ENCODE measurements at regions not wholly inside any gene's neighbourhood (a gene's known extent, or its start where the extent isn't known, plus 50 kb on each side); places are given as distances from the start of the nearest gene placed in this dataset.
"Not testable (repeated sequence)": the region's sequence is repeated elsewhere in the genome, so short reads cannot be mapped to it uniquely, and the experiment has no call there.

DNA sequence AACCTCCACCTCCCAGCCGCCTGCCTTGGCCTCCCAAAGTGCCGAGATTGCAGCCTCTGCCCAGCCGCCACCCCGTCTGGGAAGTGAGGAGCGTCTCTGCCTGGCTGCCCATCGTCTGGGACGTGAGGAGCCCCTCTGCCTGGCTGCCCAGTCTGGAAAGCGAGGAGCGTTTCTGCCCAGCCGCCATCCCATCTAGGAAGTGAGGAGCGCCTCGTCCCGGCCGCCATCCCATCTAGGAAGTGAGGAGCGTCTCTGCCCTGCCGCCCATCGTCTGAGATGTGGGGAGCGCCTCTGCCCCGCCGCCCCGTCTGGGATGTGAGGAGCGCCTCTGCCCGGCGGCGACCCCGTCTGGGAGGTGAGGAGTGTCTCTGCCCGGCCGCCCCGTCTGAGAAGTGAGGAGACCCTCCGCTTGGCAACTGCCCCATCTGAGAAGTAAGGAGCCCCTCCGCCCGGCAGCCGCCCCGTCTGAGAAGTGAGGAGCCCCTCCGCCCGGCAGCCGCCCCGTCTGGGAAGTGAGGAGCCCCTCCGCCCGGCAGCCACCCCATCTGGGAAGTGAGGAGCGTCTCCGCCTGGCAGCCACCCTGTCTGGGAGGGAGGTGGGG, 175.8 kb upstream of the CRIM1 start:
- not testable (repeated sequence) for H3K27ac ChIP-seq (ENCODE audit: low read depth, low read length); H3K9me3 ChIP-seq (ENCODE audit: low read length); H3K27me3 ChIP-seq (ENCODE audit: control insufficient read depth in 1 of 2, insufficient read depth in 2 of 2, low read length in 2 of 2)

GRCh38 chr2:36178384-36178783, 177.2 kb upstream of the CRIM1 start:
- H3K27ac ChIP-seq (ENCODE audit: low read depth, low read length), result no peak overlapping the region
- no peaks in the 10 kb centered on the region for H3K36me3 ChIP-seq (ENCODE audit: insufficient read depth, low read length)
- no peak overlapping the region for H3K4me3 ChIP-seq (ENCODE audit: low read depth in 1 of 2, low read length in 2 of 2)
- H3K27me3 ChIP-seq (ENCODE audit: control insufficient read depth in 1 of 2, insufficient read depth in 2 of 2, low read length in 2 of 2), result no peaks in the 10 kb centered on the region
- H3K9ac ChIP-seq (ENCODE audit: low read length), result no peak overlapping the region
- H3K4me1 ChIP-seq (ENCODE audit: insufficient read depth, low read length), result no peaks in the 10 kb centered on the region
- H3K9me3 ChIP-seq (ENCODE audit: low read length), result no peaks in the 10 kb centered on the region

More for the DNA sequence above, 175.8 kb upstream of the CRIM1 start:
- H3K4me3 ChIP-seq (ENCODE audit: low read depth in 1 of 2, low read length in 2 of 2); H3K36me3 ChIP-seq (ENCODE audit: insufficient read depth, low read length); H3K4me1 ChIP-seq (ENCODE audit: insufficient read depth, low read length); H3K9ac ChIP-seq (ENCODE audit: low read length): not testable (repeated sequence)

DNA sequence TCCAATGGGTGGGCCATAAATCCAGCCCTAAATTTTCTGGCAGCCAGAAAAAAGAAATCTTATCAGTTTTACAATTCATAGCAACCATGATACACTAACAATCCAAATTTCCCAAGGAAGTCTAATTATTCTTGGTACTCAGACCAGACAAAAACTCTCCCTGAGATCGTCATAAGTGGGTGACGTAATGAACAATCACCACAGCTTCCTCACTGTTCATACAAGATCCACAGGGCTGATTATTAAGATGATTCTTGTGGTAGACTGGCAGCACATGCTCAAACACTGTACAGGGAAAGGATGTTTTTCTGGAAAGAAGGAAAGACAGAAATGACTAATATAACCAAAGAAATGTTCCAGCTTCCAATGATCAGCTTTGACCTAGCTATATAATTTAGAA, 178.3 kb upstream of the CRIM1 start:
- no peaks in the 10 kb centered on the region for H3K9me3 ChIP-seq (ENCODE audit: low read length)
- H3K27me3 ChIP-seq (ENCODE audit: control insufficient read depth in 1 of 2, insufficient read depth in 2 of 2, low read length in 2 of 2), result no peaks in the 10 kb centered on the region
- no peak overlapping the region for H3K4me3 ChIP-seq (ENCODE audit: low read depth in 1 of 2, low read length in 2 of 2)
- no peaks in the 10 kb centered on the region for H3K36me3 ChIP-seq (ENCODE audit: insufficient read depth, low read length)
- no peaks in the 10 kb centered on the region for H3K4me1 ChIP-seq (ENCODE audit: insufficient read depth, low read length)
- H3K9ac ChIP-seq (ENCODE audit: low read length), result no peak overlapping the region
- H3K27ac ChIP-seq (ENCODE audit: low read depth, low read length), result no peak overlapping the region

DNA sequence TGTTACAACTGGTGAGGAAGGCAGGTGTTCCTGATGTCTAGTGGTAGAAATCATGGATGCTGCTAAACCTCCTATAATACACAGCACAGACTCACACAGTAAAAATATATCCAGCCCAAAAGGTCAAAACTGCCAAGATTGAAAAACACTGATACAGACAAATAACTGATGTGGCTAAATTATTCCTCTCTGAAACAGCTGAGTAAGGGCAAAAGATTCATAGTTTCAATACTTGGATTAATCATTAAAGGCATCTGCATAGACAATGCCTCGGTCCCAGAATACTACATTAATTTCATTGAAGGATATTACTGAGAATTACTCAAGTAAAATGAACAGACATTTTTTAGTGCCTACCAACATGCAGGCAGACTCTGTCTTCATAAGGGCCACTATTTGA, 180.7 kb upstream of the CRIM1 start:
- no peaks in the 10 kb centered on the region for H3K36me3 ChIP-seq (ENCODE audit: insufficient read depth, low read length)
- no peaks in the 10 kb centered on the region for H3K4me1 ChIP-seq (ENCODE audit: insufficient read depth, low read length)
- H3K9me3 ChIP-seq (ENCODE audit: low read length), result no peaks in the 10 kb centered on the region
- H3K27ac ChIP-seq (ENCODE audit: low read depth, low read length), result no peak overlapping the region
- H3K9ac ChIP-seq (ENCODE audit: low read length), result no peak overlapping the region
- no peak overlapping the region for H3K4me3 ChIP-seq (ENCODE audit: low read depth in 1 of 2, low read length in 2 of 2)
- H3K27me3 ChIP-seq (ENCODE audit: control insufficient read depth in 1 of 2, insufficient read depth in 2 of 2, low read length in 2 of 2), result no peaks in the 10 kb centered on the region

DNA sequence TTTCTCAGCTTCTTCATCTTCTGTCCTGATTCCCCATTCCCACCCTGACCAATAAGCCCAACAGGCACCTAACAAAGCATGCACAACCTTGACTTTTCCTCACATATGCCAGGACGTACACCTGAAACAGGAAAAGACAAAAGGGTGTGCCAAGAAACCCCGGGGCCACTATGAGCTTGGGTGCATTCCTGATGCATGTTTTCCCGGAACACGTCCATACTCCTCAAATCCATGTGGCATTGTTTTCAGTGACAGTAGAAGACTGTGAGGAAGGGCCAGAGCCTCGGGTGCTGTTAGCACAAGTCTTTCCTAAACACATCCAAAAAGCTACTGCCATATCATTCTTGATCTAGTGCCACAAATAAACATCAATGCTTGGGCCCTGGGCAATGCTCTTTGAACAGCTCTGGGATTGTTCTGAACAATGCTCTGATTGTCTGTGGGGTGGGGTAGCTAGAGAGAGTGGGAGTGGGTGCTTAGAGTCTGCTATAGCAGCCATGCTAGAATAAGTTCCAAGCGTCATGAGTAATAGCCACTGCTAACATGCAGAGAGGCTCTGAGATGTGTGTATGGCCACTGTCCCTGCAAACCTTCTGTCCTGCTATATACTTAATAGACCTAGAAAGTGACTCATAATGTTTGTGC, 181.7 kb upstream of the CRIM1 start:
- Histone ChIP-seq H3K27me3 (ENCODE audit: control insufficient read depth in 1 of 2, insufficient read depth in 2 of 2, low read length in 2 of 2) (no peaks in the 10 kb centered on the region), H3K4me1 (ENCODE audit: insufficient read depth, low read length) (no peaks in the 10 kb centered on the region), H3K36me3 (ENCODE audit: insufficient read depth, low read length) (no peaks in the 10 kb centered on the region), H3K4me3 (ENCODE audit: low read depth in 1 of 2, low read length in 2 of 2) (no peak overlapping the region), H3K9me3 (ENCODE audit: low read length) (no peaks in the 10 kb centered on the region), H3K9ac (ENCODE audit: low read length) (no peak overlapping the region), H3K27ac (ENCODE audit: low read depth, low read length) (no peak overlapping the region)

DNA sequence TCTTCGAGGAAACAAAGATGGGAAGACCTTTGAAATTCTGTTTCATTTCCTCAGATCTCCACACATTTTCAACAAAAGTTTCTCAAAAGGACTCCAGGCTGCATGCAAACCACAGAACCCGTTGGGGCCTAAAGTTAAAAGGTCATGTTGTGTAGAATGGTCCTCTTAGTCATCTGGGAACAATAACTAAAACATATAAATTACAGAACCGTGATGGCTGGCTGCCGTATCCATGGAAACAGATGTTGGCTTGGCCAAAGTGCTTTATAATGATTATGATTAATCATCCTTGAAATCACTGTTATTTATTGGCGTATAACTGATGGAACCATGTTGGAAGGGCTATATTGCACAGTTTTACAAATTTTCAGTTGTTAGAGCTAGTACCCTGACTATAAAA, 182.8 kb upstream of the CRIM1 start:
- Histone ChIP-seq H3K36me3 (ENCODE audit: insufficient read depth, low read length) (no peaks in the 10 kb centered on the region), H3K27ac (ENCODE audit: low read depth, low read length) (no peak overlapping the region), H3K27me3 (ENCODE audit: control insufficient read depth in 1 of 2, insufficient read depth in 2 of 2, low read length in 2 of 2) (no peaks in the 10 kb centered on the region), H3K4me1 (ENCODE audit: insufficient read depth, low read length) (no peaks in the 10 kb centered on the region), H3K9me3 (ENCODE audit: low read length) (no peaks in the 10 kb centered on the region), H3K9ac (ENCODE audit: low read length) (no peak overlapping the region), H3K4me3 (ENCODE audit: low read depth in 1 of 2, low read length in 2 of 2) (no peak overlapping the region)

GRCh38 chr2:36170805-36171204, 184.8 kb upstream of the CRIM1 start:
- no peaks in the 10 kb centered on the region for H3K27me3 ChIP-seq (ENCODE audit: control insufficient read depth in 1 of 2, insufficient read depth in 2 of 2, low read length in 2 of 2)
- H3K4me3 ChIP-seq (ENCODE audit: low read depth in 1 of 2, low read length in 2 of 2), result no peak overlapping the region
- no peak overlapping the region for H3K9ac ChIP-seq (ENCODE audit: low read length)
- H3K27ac ChIP-seq (ENCODE audit: low read depth, low read length), result no peak overlapping the region
- H3K9me3 ChIP-seq (ENCODE audit: low read length), result no peaks in the 10 kb centered on the region
- H3K4me1 ChIP-seq (ENCODE audit: insufficient read depth, low read length), result no peaks in the 10 kb centered on the region
- H3K36me3 ChIP-seq (ENCODE audit: insufficient read depth, low read length), result no peaks in the 10 kb centered on the region

DNA sequence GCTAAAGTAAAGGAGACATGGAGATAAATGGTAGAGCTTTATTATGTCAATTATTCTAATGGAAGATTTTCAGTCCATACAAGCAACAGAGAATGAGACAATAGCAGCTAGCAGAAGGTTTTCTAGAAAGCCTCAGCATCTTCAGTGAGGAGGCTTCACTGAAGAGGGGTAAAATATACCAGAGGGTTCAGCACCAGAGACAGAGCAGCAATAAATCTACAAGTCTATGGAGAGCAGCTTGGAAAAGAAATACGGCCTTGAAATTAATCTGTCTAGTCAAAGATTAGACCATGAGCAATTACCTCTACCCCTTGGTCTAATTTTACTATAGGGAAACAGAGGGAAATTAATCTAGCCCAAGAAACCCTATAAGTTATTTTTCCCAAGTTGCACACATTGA, 185.7 kb upstream of the CRIM1 start:
- Histone ChIP-seq H3K9ac (ENCODE audit: low read length) (no peak overlapping the region), H3K27me3 (ENCODE audit: control insufficient read depth in 1 of 2, insufficient read depth in 2 of 2, low read length in 2 of 2) (no peaks in the 10 kb centered on the region), H3K4me3 (ENCODE audit: low read depth in 1 of 2, low read length in 2 of 2) (no peak overlapping the region), H3K4me1 (ENCODE audit: insufficient read depth, low read length) (no peaks in the 10 kb centered on the region), H3K9me3 (ENCODE audit: low read length) (no peaks in the 10 kb centered on the region), H3K27ac (ENCODE audit: low read depth, low read length) (no peak overlapping the region), H3K36me3 (ENCODE audit: insufficient read depth, low read length) (no peaks in the 10 kb centered on the region)

GRCh38 chr2:36168115-36168514, 187.5 kb upstream of the CRIM1 start:
- Histone ChIP-seq H3K9ac (ENCODE audit: low read length) (no peak overlapping the region), H3K9me3 (ENCODE audit: low read length) (no peaks in the 10 kb centered on the region), H3K4me3 (ENCODE audit: low read depth in 1 of 2, low read length in 2 of 2) (no peak overlapping the region), H3K27me3 (ENCODE audit: control insufficient read depth in 1 of 2, insufficient read depth in 2 of 2, low read length in 2 of 2) (no peaks in the 10 kb centered on the region), H3K27ac (ENCODE audit: low read depth, low read length) (no peak overlapping the region), H3K4me1 (ENCODE audit: insufficient read depth, low read length) (no peaks in the 10 kb centered on the region), H3K36me3 (ENCODE audit: insufficient read depth, low read length) (no peaks in the 10 kb centered on the region)

DNA sequence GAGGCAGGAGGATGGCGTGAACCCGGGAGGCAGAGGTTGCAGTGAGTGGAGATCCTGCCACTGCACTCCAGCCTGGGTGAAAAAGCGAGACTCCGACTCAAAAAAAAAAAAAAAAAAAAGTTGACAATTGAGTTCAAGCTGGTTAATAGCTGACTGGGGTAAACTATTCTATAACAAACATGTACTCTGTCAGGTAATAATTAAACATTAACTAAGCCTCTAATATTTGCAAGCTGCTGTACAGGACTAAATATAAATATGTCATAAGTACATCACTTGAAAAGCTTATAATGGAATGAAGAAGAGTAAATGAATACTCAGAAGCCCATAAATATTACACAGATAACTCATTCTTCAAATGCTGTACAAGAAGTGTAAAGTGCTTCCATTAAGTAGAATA, 190.4 kb upstream of the CRIM1 start:
- H3K36me3 ChIP-seq (ENCODE audit: insufficient read depth, low read length), result no peaks in the 10 kb centered on the region
- H3K9me3 ChIP-seq (ENCODE audit: low read length), result no peaks in the 10 kb centered on the region
- no peak overlapping the region for H3K4me3 ChIP-seq (ENCODE audit: low read depth in 1 of 2, low read length in 2 of 2)
- H3K27me3 ChIP-seq (ENCODE audit: control insufficient read depth in 1 of 2, insufficient read depth in 2 of 2, low read length in 2 of 2), result no peaks in the 10 kb centered on the region
- H3K9ac ChIP-seq (ENCODE audit: low read length), result no peak overlapping the region
- H3K4me1 ChIP-seq (ENCODE audit: insufficient read depth, low read length), result no peaks in the 10 kb centered on the region
- no peak overlapping the region for H3K27ac ChIP-seq (ENCODE audit: low read depth, low read length)

GRCh38 chr2:36163520-36164254, 191.9 kb upstream of the CRIM1 start:
- no peak overlapping the region for H3K4me3 ChIP-seq (ENCODE audit: low read depth in 1 of 2, low read length in 2 of 2)
- H3K36me3 ChIP-seq (ENCODE audit: insufficient read depth, low read length), result no peaks in the 10 kb centered on the region
- H3K9me3 ChIP-seq (ENCODE audit: low read length), result no peaks in the 10 kb centered on the region
- no peak overlapping the region for H3K9ac ChIP-seq (ENCODE audit: low read length)
- no peaks in the 10 kb centered on the region for H3K27me3 ChIP-seq (ENCODE audit: control insufficient read depth in 1 of 2, insufficient read depth in 2 of 2, low read length in 2 of 2)
- H3K27ac ChIP-seq (ENCODE audit: low read depth, low read length), result no peak overlapping the region
- H3K4me1 ChIP-seq (ENCODE audit: insufficient read depth, low read length), result no peaks in the 10 kb centered on the region

DNA sequence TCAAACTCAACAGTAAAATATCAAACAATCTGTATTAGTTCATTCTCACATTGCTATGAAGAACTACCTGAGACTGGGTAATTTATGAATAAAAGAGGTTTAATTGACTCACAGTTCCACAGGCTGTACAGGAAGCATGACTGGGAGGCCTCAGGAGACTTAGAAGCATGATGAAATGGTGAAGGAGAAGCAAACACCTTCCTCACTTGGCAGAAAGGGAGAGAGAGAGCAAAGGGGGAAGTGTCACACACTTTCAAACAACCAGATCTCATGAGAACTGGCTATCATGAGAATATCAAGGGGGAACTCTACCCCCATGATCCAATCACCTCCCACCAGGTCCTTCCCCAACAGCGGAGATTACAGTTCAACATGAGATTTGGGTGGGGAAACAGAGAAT, 198.5 kb upstream of the CRIM1 start:
- not testable (repeated sequence) for H3K36me3 ChIP-seq (ENCODE audit: insufficient read depth, low read length); H3K27me3 ChIP-seq (ENCODE audit: control insufficient read depth in 1 of 2, insufficient read depth in 2 of 2, low read length in 2 of 2); H3K9ac ChIP-seq (ENCODE audit: low read length); H3K27ac ChIP-seq (ENCODE audit: low read depth, low read length); H3K9me3 ChIP-seq (ENCODE audit: low read length); H3K4me1 ChIP-seq (ENCODE audit: insufficient read depth, low read length); H3K4me3 ChIP-seq (ENCODE audit: low read depth in 1 of 2, low read length in 2 of 2)

Measured in muscle layer of colon (tissue), 2 donors.